GM19372 (cell line): ENCODE measurements at regions not wholly inside any gene's neighbourhood (a gene's known extent, or its start where the extent isn't known, plus 50 kb on each side); places are given as distances from the start of the nearest gene placed in this dataset.
"Not testable (repeated sequence)": the region's sequence is repeated elsewhere in the genome, so short reads cannot be mapped to it uniquely, and the experiment has no call there.

Experiments used
- ATAC-seq: cut with Tn5 transposase; IDR thresholded peaks from one replicate; pipeline ENCODE4 v1.9.1; 2021; ENCODE audit warnings: mild to moderate bottlenecking, low read depth, moderate library complexity; ENCODE audit not compliant: unreplicated experiment

- ATAC-seq = no peak
Observed at GRCh38 chr9:85487872-85488271, 253.9 kb downstream of the AGTPBP1 start.

GRCh38 chr9:85484235-85484634 lies 257.5 kb downstream of the AGTPBP1 start:
- ATAC-seq = no peak

- ATAC-seq = no peak
Observed at GRCh38 chr9:85483208-85483607, 258.5 kb downstream of the AGTPBP1 start.

- no peak for ATAC-seq
Observed at GRCh38 chr9:85479305-85479704, 262.4 kb downstream of the AGTPBP1 start.

- no peak for ATAC-seq
Observed at GRCh38 chr9:85478847-85479246, 262.9 kb downstream of the AGTPBP1 start.

GRCh38 chr9:85474896-85475295 lies 266.9 kb downstream of the AGTPBP1 start:
- not testable (repeated sequence) for ATAC-seq

- no peak for ATAC-seq
Observed at GRCh38 chr9:85471791-85472190, 270.0 kb downstream of the AGTPBP1 start.

GRCh38 chr9:85469041-85469440 lies 272.7 kb downstream of the AGTPBP1 start:
- no peak for ATAC-seq

- no peak for ATAC-seq
Observed at GRCh38 chr9:85466834-85467233, 274.9 kb downstream of the AGTPBP1 start.

- not testable (repeated sequence) for ATAC-seq
Observed at GRCh38 chr9:85458114-85458864, 283.5 kb downstream of the AGTPBP1 start.

- ATAC-seq = no peak
Observed at GRCh38 chr9:85453850-85454249, 287.9 kb downstream of the AGTPBP1 start.

- no peak for ATAC-seq
Observed at GRCh38 chr9:85452841-85453240, 288.9 kb downstream of the AGTPBP1 start.

- no peak for ATAC-seq
Observed at GRCh38 chr9:85451680-85452079, 290.1 kb downstream of the AGTPBP1 start.

GRCh38 chr9:85445887-85446286 lies 295.9 kb downstream of the AGTPBP1 start:
- no peak for ATAC-seq

- no peak for ATAC-seq
Observed at GRCh38 chr9:85444243-85444642, 297.5 kb downstream of the AGTPBP1 start.

- no peak for ATAC-seq
Observed at GRCh38 chr9:85443190-85443598, 298.6 kb downstream of the AGTPBP1 start.

- no peak for ATAC-seq
Observed at GRCh38 chr9:85439791-85440190, 302.0 kb downstream of the AGTPBP1 start.

GRCh38 chr9:85433956-85434355 lies 307.8 kb downstream of the AGTPBP1 start:
- ATAC-seq = not testable (repeated sequence)

GRCh38 chr9:85433551-85433950 lies 308.2 kb downstream of the AGTPBP1 start:
- not testable (repeated sequence) for ATAC-seq

- ATAC-seq = no peak
Observed at GRCh38 chr9:85433046-85433445, 308.7 kb downstream of the AGTPBP1 start.

GRCh38 chr9:85432599-85432998 lies 309.2 kb downstream of the AGTPBP1 start:
- no peak for ATAC-seq

GRCh38 chr9:85431339-85432102 lies 310.2 kb downstream of the AGTPBP1 start:
- ATAC-seq = no peak
